H9 (cell line): ENCODE measurements at regions not wholly inside any gene's neighbourhood (a gene's known extent, or its start where the extent isn't known, plus 50 kb on each side); places are given as distances from the start of the nearest gene placed in this dataset.

Source experiments
- DNase-seq: peaks from one replicate; pipeline ENCODE4 v3.0.0-alpha.2; 2017
- H2AFZ ChIP-seq: one replicate; pipeline ENCODE4 v1.6.1; 2013; ENCODE audit warnings: mild to moderate bottlenecking, low read length, control low read depth, moderate library complexity
- H2AK5ac ChIP-seq: 2 replicates; pipeline ENCODE4 v1.6.1; 2013; ENCODE audit warnings: low read length, control low read depth, mixed read lengths; ENCODE audit not compliant: insufficient read length
- H2BK120ac ChIP-seq: one replicate; pipeline ENCODE4 v1.6.1; 2013; ENCODE audit warnings: low read depth, mild to moderate bottlenecking, low read length, control low read depth, inconsistent platforms; ENCODE audit not compliant: poor library complexity, severe bottlenecking
- H2BK12ac ChIP-seq: 2 replicates; pipeline ENCODE4 v1.6.1; 2013; ENCODE audit warnings: low read length, control low read depth, mixed read lengths, low read depth; ENCODE audit not compliant: insufficient read length
- H2BK15ac ChIP-seq: 2 replicates; pipeline ENCODE4 v1.6.1; 2013; ENCODE audit warnings: low read depth, low read length, control low read depth
- H2BK20ac ChIP-seq: one replicate; pipeline ENCODE4 v1.6.1; 2013; ENCODE audit warnings: low read depth, mild to moderate bottlenecking, low read length, control low read depth, inconsistent platforms; ENCODE audit not compliant: poor library complexity, severe bottlenecking
- H2BK5ac ChIP-seq: 2 replicates; pipeline ENCODE4 v1.6.1; 2013; ENCODE audit warnings: low read length, control low read depth, mixed read lengths; ENCODE audit not compliant: insufficient read length
- H3K14ac ChIP-seq: 2 replicates; pipeline ENCODE4 v1.6.1; 2013; ENCODE audit warnings: low read length, control low read depth; ENCODE audit not compliant: insufficient read depth
- H3K18ac ChIP-seq: 2 replicates; pipeline ENCODE4 v1.6.1; 2013; ENCODE audit warnings: low read depth, mild to moderate bottlenecking, mixed read lengths, low read length, control low read depth; ENCODE audit not compliant: insufficient read length
- H3K23ac ChIP-seq: 2 replicates; pipeline ENCODE4 v1.6.1; 2013; ENCODE audit warnings: low read length, control low read depth, mixed read lengths, low read depth; ENCODE audit not compliant: insufficient read length
- H3K23me2 ChIP-seq: 2 replicates; pipeline ENCODE4 v1.6.1; 2013; ENCODE audit warnings: low read depth, mild to moderate bottlenecking, mixed read lengths, low read length, control low read depth; ENCODE audit not compliant: insufficient read length, poor library complexity, severe bottlenecking
- H3K27ac ChIP-seq: 2 replicates; pipeline ENCODE4 v1.5.1; 2013; ENCODE audit warnings: low read length, control low read depth, mixed read lengths, low read depth; ENCODE audit not compliant: insufficient read length
- H3K27me3 ChIP-seq: 2 replicates; pipeline ENCODE4 v1.6.1; 2013; ENCODE audit warnings: low read length, control low read depth, inconsistent platforms; ENCODE audit not compliant: insufficient read depth
- H3K4ac ChIP-seq: 2 replicates; pipeline ENCODE4 v1.6.1; 2013; ENCODE audit warnings: low read depth, mild to moderate bottlenecking, control low read depth, inconsistent platforms, low read length, moderate library complexity
- H3K4me1 ChIP-seq: 2 replicates; pipeline ENCODE4 v1.6.1; 2013; ENCODE audit warnings: low read length, control low read depth, inconsistent platforms; ENCODE audit not compliant: insufficient read depth
- H3K4me2 ChIP-seq: 2 replicates; pipeline ENCODE4 v1.6.1; 2013; ENCODE audit warnings: low read length, control low read depth, mixed read lengths; ENCODE audit not compliant: insufficient read length, insufficient read depth
- H3K56ac ChIP-seq: 2 replicates; pipeline ENCODE4 v1.6.1; 2013; ENCODE audit warnings: low read depth, mild to moderate bottlenecking, mixed read lengths, low read length, control low read depth; ENCODE audit not compliant: insufficient read length
- H3K79me1 ChIP-seq: 2 replicates; pipeline ENCODE4 v1.6.1; 2013; ENCODE audit warnings: low read depth, mild to moderate bottlenecking, moderate library complexity, low read length, control low read depth, inconsistent platforms; ENCODE audit not compliant: insufficient read depth, poor library complexity, severe bottlenecking
- H3K79me2 ChIP-seq: 2 replicates; pipeline ENCODE4 v1.6.1; 2013; ENCODE audit warnings: low read length, control low read depth, inconsistent platforms; ENCODE audit not compliant: insufficient read depth
- H3K9ac ChIP-seq: 2 replicates; pipeline ENCODE4 v1.6.1; 2013; ENCODE audit warnings: low read length, control low read depth, mixed read lengths; ENCODE audit not compliant: insufficient read length; ENCODE audit errors: extremely low read depth
- H3K9me3 ChIP-seq: one replicate; pipeline ENCODE4 v1.6.1; 2013; ENCODE audit warnings: low read depth, low read length, inconsistent platforms; ENCODE audit not compliant: control insufficient read depth
- H3T11ph ChIP-seq: one replicate; pipeline ENCODE4 v1.6.1; 2013; ENCODE audit warnings: mild to moderate bottlenecking, low read length, control low read depth, inconsistent platforms
- H4K20me1 ChIP-seq: one replicate; pipeline ENCODE4 v1.6.1; 2013; ENCODE audit not compliant: control insufficient read depth, insufficient read length, insufficient read depth
- H4K5ac ChIP-seq: 2 replicates; pipeline ENCODE4 v1.6.1; 2013; ENCODE audit warnings: low read depth, mild to moderate bottlenecking, mixed read lengths, low read length, control low read depth; ENCODE audit not compliant: insufficient read length
- H4K8ac ChIP-seq: replicated peaks from 2 replicates; pipeline ENCODE4 v1.6.1; 2013; ENCODE audit warnings: low read length, control low read depth, mixed read lengths, low read depth; ENCODE audit not compliant: insufficient read length
- H4K91ac ChIP-seq: 2 replicates; pipeline ENCODE4 v1.6.1; 2013; ENCODE audit warnings: low read depth, mild to moderate bottlenecking, moderate library complexity, mixed read lengths, low read length, control low read depth; ENCODE audit not compliant: insufficient read length
- H3K27ac Mint-ChIP-seq, 3 experiments: 2 replicates in 2 of 3; 3 replicates in 1 of 3; pipeline ENCODE4 v1.8.0; 2020 to 2021; ENCODE audit warnings: mixed read lengths in 3 of 3, mild to moderate bottlenecking in 1 of 3, moderate library complexity in 1 of 3
- H3K27me3 Mint-ChIP-seq: 2 replicates; pipeline ENCODE4 v1.8.0; 2021; ENCODE audit warnings: low read depth, mild to moderate bottlenecking, moderate library complexity, mixed read lengths
- H3K36me3 Mint-ChIP-seq, 3 experiments: 2 replicates in 2 of 3; 3 replicates in 1 of 3; pipeline ENCODE4 v1.8.0; 2020 to 2021; ENCODE audit warnings: low read depth in 3 of 3, mixed read lengths in 3 of 3; ENCODE audit not compliant: insufficient read depth in 1 of 3
- H3K4me1 Mint-ChIP-seq, 2 experiments: 2 replicates each; pipeline ENCODE4 v1.8.0; 2020; ENCODE audit warnings: mixed read lengths in 2 of 2
- H3K4me3 Mint-ChIP-seq, 2 experiments: 2 replicates in 1 of 2; 3 replicates in 1 of 2; pipeline ENCODE4 v1.8.0; 2020 to 2021; ENCODE audit warnings: mild to moderate bottlenecking in 2 of 2, mixed read lengths in 2 of 2, moderate library complexity in 1 of 2
- H3K9me3 Mint-ChIP-seq, 2 experiments: 2 replicates in 1 of 2; 3 replicates in 1 of 2; pipeline ENCODE4 v1.8.0; 2020; ENCODE audit warnings: mild to moderate bottlenecking in 2 of 2, mixed read lengths in 2 of 2, moderate library complexity in 1 of 2
- CTCF ChIP-seq: fragments of 200-600 bp; sonication (generic); conservative IDR thresholded peaks from 3 replicates; pipeline ENCODE4 v1.8.0; 2021; ENCODE audit warnings: antibody characterized with exemption, mild to moderate bottlenecking
- WGBS: extraction: QIAGEN DNeasy Blood & Tissue Kit; methylation state at CpG from one replicate; pipeline ENCODE4 v1.1.7; 2013; ENCODE audit warnings: missing lambda C conversion rate, low lambda C conversion rate, mixed read lengths; ENCODE audit not compliant: insufficient read length; ENCODE audit errors: extremely low coverage; 5-methylcytosine and 5-hydroxymethylcytosine counted together

- DNase-seq = no peak
- no peaks in the 10 kb centered on the region for H3K23me2 ChIP-seq
- no peaks in the 10 kb centered on the region for H3K4me1 ChIP-seq
- Mint-ChIP-seq H3K27ac (no peak overlapping the region; a peak in 1 of 7 replicates), H3K9me3 (peaks cover 13 to 26% of the 10 kb centered on the region in 2 experiments), H3K36me3 (peaks cover 22 to 24% (median 24%) of the 10 kb centered on the region in 3 experiments), H3K4me1 (peaks cover 0 to 4% of the 10 kb centered on the region in 2 experiments; a peak in 2 of 4 replicates), H3K4me3 (no peak overlapping the region), H3K27me3 (no peaks in the 10 kb centered on the region)
- no peak overlapping the region for H3T11ph ChIP-seq
- H3K9me3 ChIP-seq = no peaks in the 10 kb centered on the region
- no peak overlapping the region for H3K27ac ChIP-seq
- H3K79me1 ChIP-seq = no peaks in the 10 kb centered on the region
- no peak overlapping the region for H3K56ac ChIP-seq
- H3K18ac ChIP-seq = no peak overlapping the region
- no peak overlapping the region for H3K9ac ChIP-seq
- H4K20me1 ChIP-seq = no peaks in the 10 kb centered on the region
- no peak overlapping the region for H3K4me2 ChIP-seq
- no peak overlapping the region for H2BK20ac ChIP-seq
- H4K5ac ChIP-seq = no peak overlapping the region
- no peak overlapping the region for H4K8ac ChIP-seq
- no peak overlapping the region for H2BK12ac ChIP-seq
- H3K23ac ChIP-seq = no peak overlapping the region
- no peak overlapping the region for H2BK5ac ChIP-seq
- H4K91ac ChIP-seq = no peak overlapping the region
- H2BK15ac ChIP-seq = no peak overlapping the region
- H2AFZ ChIP-seq = no peak overlapping the region
- no peak overlapping the region for H3K14ac ChIP-seq
- no peak overlapping the region for H2BK120ac ChIP-seq
- no peaks in the 10 kb centered on the region for H3K27me3 ChIP-seq
- TF ChIP-seq CTCF = no peak
- H3K4ac ChIP-seq = no peak overlapping the region
- no CpG with 5 or more reads among the region's 1 CpG for WGBS
- no peak overlapping the region for H2AK5ac ChIP-seq
- H3K79me2 ChIP-seq = no peaks in the 10 kb centered on the region
These were observed 2250.4 kb downstream of the MRPL39 start for GRCh38 chr21:23356905-23357304.
